Vagina (tissue), 2 donors: ENCODE measurements at regions not wholly inside any gene's neighbourhood (a gene's known extent, or its start where the extent isn't known, plus 50 kb on each side); places are given as distances from the start of the nearest gene placed in this dataset.

ENCODE experiments used
- POLR2A ChIP-seq, 2 donors: fragments of 450-650 bp; IDR thresholded peaks; one replicate each; pipeline ENCODE4 v1.6.1; 2017; ENCODE audit warnings: antibody characterized with exemption in 2 of 2, mild to moderate bottlenecking in 2 of 2, moderate library complexity in 2 of 2
- POLR2AphosphoS5 ChIP-seq, 2 donors: sonication (generic); formaldehyde crosslinking; IDR thresholded peaks; one replicate each; pipeline ENCODE4 v1.9.0; 2017; ENCODE audit warnings: antibody characterized with exemption in 2 of 2, mild to moderate bottlenecking in 2 of 2, low read depth in 1 of 2; ENCODE audit not compliant: insufficient read depth in 1 of 2
- TF ChIP-seq, protein P1 (sequence below), 3 experiments: fragments of 450-650 bp in 2 of 3; fragments of 200-600 bp in 1 of 3; sonication (generic) in 1 of 3; IDR thresholded peaks; one replicate each; pipeline ENCODE4 v1.5.1; 2017 to 2019; ENCODE audit warnings: antibody characterized with exemption in 3 of 3, mild to moderate bottlenecking in 2 of 3, moderate library complexity in 2 of 3

DNA sequence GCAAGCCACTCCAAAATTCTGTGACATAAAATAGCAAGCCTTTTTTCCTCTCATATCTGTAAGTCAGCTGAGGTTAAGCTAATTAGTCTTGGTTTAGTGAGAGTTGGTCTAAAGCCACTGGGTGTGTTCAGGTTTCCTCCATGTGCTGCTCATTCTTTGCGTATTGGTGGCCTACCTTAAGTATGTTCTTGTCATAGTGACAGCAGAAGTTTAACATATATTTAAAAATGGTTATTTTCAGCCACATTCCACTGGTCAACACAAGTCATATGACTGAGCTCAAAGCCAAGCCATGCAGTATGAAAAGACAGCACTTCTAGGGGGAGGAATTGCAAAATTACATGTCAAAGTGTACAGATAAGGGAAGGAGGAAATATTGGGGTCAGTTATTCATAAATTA, 100.5 kb upstream of the FGF10 start:
- TF ChIP-seq, protein P1, sequence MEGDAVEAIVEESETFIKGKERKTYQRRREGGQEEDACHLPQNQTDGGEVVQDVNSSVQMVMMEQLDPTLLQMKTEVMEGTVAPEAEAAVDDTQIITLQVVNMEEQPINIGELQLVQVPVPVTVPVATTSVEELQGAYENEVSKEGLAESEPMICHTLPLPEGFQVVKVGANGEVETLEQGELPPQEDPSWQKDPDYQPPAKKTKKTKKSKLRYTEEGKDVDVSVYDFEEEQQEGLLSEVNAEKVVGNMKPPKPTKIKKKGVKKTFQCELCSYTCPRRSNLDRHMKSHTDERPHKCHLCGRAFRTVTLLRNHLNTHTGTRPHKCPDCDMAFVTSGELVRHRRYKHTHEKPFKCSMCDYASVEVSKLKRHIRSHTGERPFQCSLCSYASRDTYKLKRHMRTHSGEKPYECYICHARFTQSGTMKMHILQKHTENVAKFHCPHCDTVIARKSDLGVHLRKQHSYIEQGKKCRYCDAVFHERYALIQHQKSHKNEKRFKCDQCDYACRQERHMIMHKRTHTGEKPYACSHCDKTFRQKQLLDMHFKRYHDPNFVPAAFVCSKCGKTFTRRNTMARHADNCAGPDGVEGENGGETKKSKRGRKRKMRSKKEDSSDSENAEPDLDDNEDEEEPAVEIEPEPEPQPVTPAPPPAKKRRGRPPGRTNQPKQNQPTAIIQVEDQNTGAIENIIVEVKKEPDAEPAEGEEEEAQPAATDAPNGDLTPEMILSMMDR (IDR thresholded peaks at IDR 0.05) = no peak
- TF ChIP-seq POLR2A (IDR thresholded peaks at IDR 0.05) (no peak), POLR2AphosphoS5 (IDR thresholded peaks at IDR 0.05; ENCODE audit: insufficient read depth in 1 of 2, low read depth in 1 of 2) (no peak)
